GM18907 (cell line): ENCODE measurements at regions not wholly inside any gene's neighbourhood (a gene's known extent, or its start where the extent isn't known, plus 50 kb on each side); places are given as distances from the start of the nearest gene placed in this dataset.
"Not testable (repeated sequence)": the region's sequence is repeated elsewhere in the genome, so short reads cannot be mapped to it uniquely, and the experiment has no call there.

ENCODE experiments used
- ATAC-seq: cut with Tn5 transposase; IDR thresholded peaks from one replicate; pipeline ENCODE4 v1.9.1; 2021; ENCODE audit warnings: mild to moderate bottlenecking, moderate library complexity; ENCODE audit not compliant: unreplicated experiment

GRCh38 chr18:11388755-11389680 is 220.4 kb upstream of the SLC35G4 start:
- ATAC-seq, result no peak

- no peak for ATAC-seq
These were observed 221.5 kb upstream of the SLC35G4 start for GRCh38 chr18:11387880-11388279.

- no peak for ATAC-seq
These were observed 226.0 kb upstream of the SLC35G4 start for GRCh38 chr18:11383381-11383780.

GRCh38 chr18:11380968-11381367 is 228.4 kb upstream of the SLC35G4 start:
- no peak for ATAC-seq

GRCh38 chr18:11379660-11380059 is 229.7 kb upstream of the SLC35G4 start:
- ATAC-seq, result no peak

GRCh38 chr18:11377766-11378540 is 228.6 kb upstream of the PIEZO2 start:
- no peak for ATAC-seq

GRCh38 chr18:11372163-11372562 is 222.8 kb upstream of the PIEZO2 start:
- ATAC-seq, result no peak

GRCh38 chr18:11369556-11369955 is 220.2 kb upstream of the PIEZO2 start:
- ATAC-seq, result no peak

GRCh38 chr18:11368020-11368419 is 218.7 kb upstream of the PIEZO2 start:
- ATAC-seq, result no peak

- ATAC-seq, result no peak
These were observed 218.0 kb upstream of the PIEZO2 start for GRCh38 chr18:11367351-11367750.

- ATAC-seq, result no peak
These were observed 217.0 kb upstream of the PIEZO2 start for GRCh38 chr18:11366410-11366809.

- ATAC-seq, result no peak
These were observed 213.5 kb upstream of the PIEZO2 start for GRCh38 chr18:11362856-11363255.

GRCh38 chr18:11361862-11362261 is 212.5 kb upstream of the PIEZO2 start:
- ATAC-seq, result not testable (repeated sequence)

GRCh38 chr18:11357678-11358077 is 208.3 kb upstream of the PIEZO2 start:
- no peak for ATAC-seq

- ATAC-seq, result not testable (repeated sequence)
These were observed 195.2 kb upstream of the PIEZO2 start for GRCh38 chr18:11344576-11344975.

- no peak for ATAC-seq
These were observed 193.7 kb upstream of the PIEZO2 start for GRCh38 chr18:11343096-11343495.

- ATAC-seq, result not testable (repeated sequence)
These were observed 192.7 kb upstream of the PIEZO2 start for GRCh38 chr18:11342115-11342514.

GRCh38 chr18:11339188-11339775 is 189.9 kb upstream of the PIEZO2 start:
- no peak for ATAC-seq

- ATAC-seq, result no peak
These were observed 186.9 kb upstream of the PIEZO2 start for GRCh38 chr18:11336241-11336640.

- no peak for ATAC-seq
These were observed 178.1 kb upstream of the PIEZO2 start for GRCh38 chr18:11327391-11328009.
